ENCODE measurements at regions not wholly inside any gene's neighbourhood (a gene's known extent, or its start where the extent isn't known, plus 50 kb on each side); places are given as distances from the start of the nearest gene placed in this dataset.
A peak's percentile ranks its signal among the peaks of the same experiment; 100 is the strongest.

DNA sequence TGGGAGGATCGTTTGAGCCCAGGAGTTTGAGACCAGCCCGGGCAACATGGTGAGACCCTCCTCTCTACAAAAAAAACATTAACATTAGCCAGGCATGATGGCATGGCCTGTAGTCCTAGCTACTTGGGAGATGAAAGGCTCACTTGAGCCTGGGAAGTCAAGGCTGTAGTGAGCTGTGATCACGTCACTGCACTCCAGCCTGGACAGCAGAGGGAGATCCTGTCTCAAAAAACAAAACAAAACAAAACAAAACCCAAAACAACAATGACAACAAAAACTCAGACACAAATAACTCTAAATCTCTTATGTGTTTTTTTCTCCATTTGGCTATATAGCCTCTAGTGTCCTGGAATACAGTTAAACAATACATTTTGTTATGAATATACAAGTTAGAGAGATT, 127.3 kb upstream of the STK26 start:
- no peak for TF ChIP-seq SPI1 (IDR thresholded peaks at IDR 0.05; ENCODE audit: low read depth, low read length)
- TF ChIP-seq TAF1 (IDR thresholded peaks at IDR 0.05; ENCODE audit: low read depth, low read length) = no peak
- no peak for TF ChIP-seq PAX5 (IDR thresholded peaks at IDR 0.05; ENCODE audit: insufficient read depth, low read length, severe bottlenecking)
- TF ChIP-seq POU2F2 (IDR thresholded peaks at IDR 0.05; ENCODE audit: low read depth, low read length) = no peak
- no peak for TF ChIP-seq POLR2AphosphoS5 (IDR thresholded peaks at IDR 0.05; ENCODE audit: low read depth, low read length)
- TF ChIP-seq POLR2A (IDR thresholded peaks at IDR 0.05; ENCODE audit: low read depth, low read length) = no peak
- DNase-seq (ENCODE audit: insufficient read length, low spot score) = no peak
- peak; percentile 84 for FAIRE-seq

- DNase-seq (ENCODE audit: insufficient read length, low spot score) (no peak), FAIRE-seq (no peak)
- no peak for TF ChIP-seq POLR2AphosphoS5 (IDR thresholded peaks at IDR 0.05; ENCODE audit: low read depth, low read length)
These were observed 121.6 kb upstream of the STK26 start for GRCh38 chrX:131901546-131901945.

GRCh38 chrX:131907488-131908314, 115.4 kb upstream of the STK26 start:
- DNase-seq (ENCODE audit: insufficient read length, low spot score) (no peak), FAIRE-seq (no peak)
- TF ChIP-seq POU2F2 (IDR thresholded peaks at IDR 0.05; ENCODE audit: low read depth, low read length) = no peak
- TF ChIP-seq POLR2A (IDR thresholded peaks at IDR 0.05; ENCODE audit: low read depth, low read length) = no peak
- no peak for TF ChIP-seq TAF1 (IDR thresholded peaks at IDR 0.05; ENCODE audit: low read depth, low read length)
- TF ChIP-seq PAX5 (IDR thresholded peaks at IDR 0.05; ENCODE audit: insufficient read depth, low read length, severe bottlenecking) = no peak
- no peak for TF ChIP-seq POLR2AphosphoS5 (IDR thresholded peaks at IDR 0.05; ENCODE audit: low read depth, low read length)
- no peak for TF ChIP-seq SPI1 (IDR thresholded peaks at IDR 0.05; ENCODE audit: low read depth, low read length)

- no peak for DNase-seq (ENCODE audit: insufficient read length, low spot score)
- TF ChIP-seq PAX5 (IDR thresholded peaks at IDR 0.05; ENCODE audit: insufficient read depth, low read length, severe bottlenecking) = no peak
- no peak for TF ChIP-seq POLR2AphosphoS5 (IDR thresholded peaks at IDR 0.05; ENCODE audit: low read depth, low read length)
- TF ChIP-seq TAF1 (IDR thresholded peaks at IDR 0.05; ENCODE audit: low read depth, low read length) = no peak
- TF ChIP-seq SPI1 (IDR thresholded peaks at IDR 0.05; ENCODE audit: low read depth, low read length) = no peak
- TF ChIP-seq POLR2A (IDR thresholded peaks at IDR 0.05; ENCODE audit: low read depth, low read length) = no peak
- no peak for TF ChIP-seq POU2F2 (IDR thresholded peaks at IDR 0.05; ENCODE audit: low read depth, low read length)
- FAIRE-seq = no peak
These were observed 112.5 kb upstream of the STK26 start for GRCh38 chrX:131910586-131910985.

DNA sequence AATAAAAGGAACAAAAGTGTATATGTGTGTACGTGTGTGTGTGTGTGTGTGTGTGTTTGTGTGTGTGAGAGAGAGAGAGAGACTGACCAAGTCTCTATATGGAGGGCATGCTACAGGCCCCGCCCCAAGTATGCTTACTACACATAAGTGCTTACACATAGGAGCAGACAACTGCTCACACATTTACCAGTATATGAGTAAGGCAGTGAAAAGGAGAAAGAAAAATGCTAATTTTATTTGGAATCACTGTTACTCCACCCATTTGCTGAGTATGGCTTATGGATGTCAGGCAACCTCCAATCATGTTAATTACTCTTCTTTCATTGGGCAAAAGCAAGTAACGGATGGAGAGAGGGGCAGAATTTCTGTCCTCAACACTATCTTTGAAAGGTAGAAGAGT, 107.6 kb upstream of the STK26 start:
- TF ChIP-seq TAF1 (IDR thresholded peaks at IDR 0.05; ENCODE audit: low read depth, low read length) = no peak
- TF ChIP-seq POLR2AphosphoS5 (IDR thresholded peaks at IDR 0.05; ENCODE audit: low read depth, low read length) = no peak
- DNase-seq (ENCODE audit: insufficient read length, low spot score) = no peak
- no peak for FAIRE-seq

- no peak for TF ChIP-seq POLR2AphosphoS5 (IDR thresholded peaks at IDR 0.05; ENCODE audit: low read depth, low read length)
- TF ChIP-seq TAF1 (IDR thresholded peaks at IDR 0.05; ENCODE audit: low read depth, low read length) = no peak
- no peak for TF ChIP-seq POU2F2 (IDR thresholded peaks at IDR 0.05; ENCODE audit: low read depth, low read length)
- TF ChIP-seq POLR2A (IDR thresholded peaks at IDR 0.05; ENCODE audit: low read depth, low read length) = no peak
- no peak for TF ChIP-seq SPI1 (IDR thresholded peaks at IDR 0.05; ENCODE audit: low read depth, low read length)
- TF ChIP-seq PAX5 (IDR thresholded peaks at IDR 0.05; ENCODE audit: insufficient read depth, low read length, severe bottlenecking) = no peak
- no peak for DNase-seq (ENCODE audit: insufficient read length, low spot score)
- FAIRE-seq = no peak
These were observed 105.5 kb upstream of the STK26 start for GRCh38 chrX:131917588-131917987.

- FAIRE-seq (no peak), DNase-seq (ENCODE audit: insufficient read length, low spot score) (no peak)
- no peak for TF ChIP-seq TAF1 (IDR thresholded peaks at IDR 0.05; ENCODE audit: low read depth, low read length)
- no peak for TF ChIP-seq SPI1 (IDR thresholded peaks at IDR 0.05; ENCODE audit: low read depth, low read length)
- TF ChIP-seq POU2F2 (IDR thresholded peaks at IDR 0.05; ENCODE audit: low read depth, low read length) = no peak
- no peak for TF ChIP-seq POLR2AphosphoS5 (IDR thresholded peaks at IDR 0.05; ENCODE audit: low read depth, low read length)
- no peak for TF ChIP-seq POLR2A (IDR thresholded peaks at IDR 0.05; ENCODE audit: low read depth, low read length)
- no peak for TF ChIP-seq PAX5 (IDR thresholded peaks at IDR 0.05; ENCODE audit: insufficient read depth, low read length, severe bottlenecking)
These were observed 104.3 kb upstream of the STK26 start for GRCh38 chrX:131918839-131919238.

GRCh38 chrX:131923614-131924250, 99.4 kb upstream of the STK26 start:
- FAIRE-seq = no peak
- TF ChIP-seq TAF1 (IDR thresholded peaks at IDR 0.05; ENCODE audit: low read depth, low read length) (no peak), POU2F2 (IDR thresholded peaks at IDR 0.05; ENCODE audit: low read depth, low read length) (no peak), PAX5 (IDR thresholded peaks at IDR 0.05; ENCODE audit: insufficient read depth, low read length, severe bottlenecking) (no peak), POLR2A (IDR thresholded peaks at IDR 0.05; ENCODE audit: low read depth, low read length) (no peak), POLR2AphosphoS5 (IDR thresholded peaks at IDR 0.05; ENCODE audit: low read depth, low read length) (no peak), SPI1 (IDR thresholded peaks at IDR 0.05; ENCODE audit: low read depth, low read length) (no peak)
- no peak for DNase-seq (ENCODE audit: insufficient read length, low spot score)

DNA sequence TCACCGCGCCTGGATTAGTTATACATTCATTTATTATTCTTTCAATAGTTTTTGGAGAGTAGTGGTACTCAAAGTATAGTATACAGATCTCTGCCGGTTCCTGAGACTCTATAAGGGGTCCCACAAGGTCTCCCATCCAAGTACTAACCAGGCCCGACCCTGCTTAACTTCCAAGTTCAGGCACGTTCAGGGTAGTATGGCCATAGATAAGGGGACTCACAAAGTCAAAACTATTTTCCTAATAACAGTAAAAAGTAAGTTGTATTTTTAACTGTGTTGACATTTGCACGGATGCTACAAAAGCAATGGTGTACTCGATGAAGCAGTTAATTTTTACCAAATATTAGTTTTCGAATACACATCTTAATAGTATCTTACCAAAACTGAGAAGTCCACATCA, 84.4 kb upstream of the STK26 start:
- FAIRE-seq = no peak
- no peak for TF ChIP-seq TAF1 (IDR thresholded peaks at IDR 0.05; ENCODE audit: low read depth, low read length)
- TF ChIP-seq POLR2A (IDR thresholded peaks at IDR 0.05; ENCODE audit: low read depth, low read length) = no peak
- no peak for TF ChIP-seq POLR2AphosphoS5 (IDR thresholded peaks at IDR 0.05; ENCODE audit: low read depth, low read length)
- TF ChIP-seq SPI1 (IDR thresholded peaks at IDR 0.05; ENCODE audit: low read depth, low read length) = no peak
- TF ChIP-seq PAX5 (IDR thresholded peaks at IDR 0.05; ENCODE audit: insufficient read depth, low read length, severe bottlenecking) = no peak
- TF ChIP-seq POU2F2 (IDR thresholded peaks at IDR 0.05; ENCODE audit: low read depth, low read length) = no peak
- DNase-seq (ENCODE audit: insufficient read length, low spot score) = no peak

DNA sequence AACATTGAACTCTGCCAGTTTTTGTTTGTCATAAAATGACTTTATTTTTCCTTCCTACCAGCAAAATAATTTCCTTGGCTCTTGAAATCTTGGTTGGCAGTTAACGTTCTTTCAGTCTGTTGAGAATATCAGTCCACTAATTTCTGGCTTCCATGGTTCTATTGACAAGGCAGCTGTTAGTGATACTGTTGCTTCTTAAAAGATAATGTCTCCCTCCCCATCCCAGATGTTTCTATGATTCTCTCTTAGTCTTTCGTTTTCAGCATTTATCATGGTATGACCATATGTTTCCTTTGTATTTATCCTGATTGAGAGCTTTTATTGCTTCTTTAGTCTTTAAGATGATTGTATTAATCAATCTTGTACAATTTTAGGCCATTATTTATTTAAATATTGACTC, 81.1 kb upstream of the STK26 start:
- DNase-seq (ENCODE audit: insufficient read length, low spot score) (no peak), FAIRE-seq (no peak)
- TF ChIP-seq POU2F2 (IDR thresholded peaks at IDR 0.05; ENCODE audit: low read depth, low read length) = no peak
- TF ChIP-seq PAX5 (IDR thresholded peaks at IDR 0.05; ENCODE audit: insufficient read depth, low read length, severe bottlenecking) = no peak
- no peak for TF ChIP-seq SPI1 (IDR thresholded peaks at IDR 0.05; ENCODE audit: low read depth, low read length)
- TF ChIP-seq TAF1 (IDR thresholded peaks at IDR 0.05; ENCODE audit: low read depth, low read length) = no peak
- TF ChIP-seq POLR2AphosphoS5 (IDR thresholded peaks at IDR 0.05; ENCODE audit: low read depth, low read length) = no peak
- TF ChIP-seq POLR2A (IDR thresholded peaks at IDR 0.05; ENCODE audit: low read depth, low read length) = no peak
